Activated naive CD8-positive, alpha-beta T cell treated with anti-CD3 and anti-CD28 coated beads, Interleukin-2, amount 10 ng/mL, durations not matched to agents 7 days and 5 days (primary cell): ENCODE measurements at regions not wholly inside any gene's neighbourhood (a gene's known extent, or its start where the extent isn't known, plus 50 kb on each side); places are given as distances from the start of the nearest gene placed in this dataset.
"Not testable (repeated sequence)": the region's sequence is repeated elsewhere in the genome, so short reads cannot be mapped to it uniquely, and the experiment has no call there.

Experiments used
- ATAC-seq: fragments of 150-1000 bp; cut with Tn5 transposase; one replicate; pipeline ENCODE4 v1.10.0; 2021; ENCODE audit warnings: low read depth, moderate library complexity
- POLR2A ChIA-PET: fragments of 350-600 bp; sonication (Branson Sonifier 250); formaldehyde crosslinking; loops from one replicate; lab custom pipeline; 2021; ENCODE audit warnings: antibody characterized with exemption; lab: Charles Lee
- DNase-seq: peaks from one replicate; pipeline ENCODE4 v3.0.0; 2021
- H3K27ac Mint-ChIP-seq: one replicate; pipeline ENCODE4 v1.8.0; 2022; ENCODE audit warnings: mild to moderate bottlenecking, mixed read lengths
- H3K27me3 Mint-ChIP-seq: one replicate; pipeline ENCODE4 v1.8.0; 2022; ENCODE audit warnings: mild to moderate bottlenecking, moderate library complexity, mixed read lengths
- H3K36me3 Mint-ChIP-seq: one replicate; pipeline ENCODE4 v1.8.0; 2021; ENCODE audit warnings: mild to moderate bottlenecking, mixed read lengths
- H3K4me1 Mint-ChIP-seq: one replicate; pipeline ENCODE4 v1.8.0; 2021; ENCODE audit warnings: mixed read lengths
- H3K4me3 Mint-ChIP-seq: one replicate; pipeline ENCODE4 v1.8.0; 2022; ENCODE audit warnings: mild to moderate bottlenecking, moderate library complexity, mixed read lengths
- H3K9me3 Mint-ChIP-seq: one replicate; pipeline ENCODE4 v1.8.0; 2021; ENCODE audit warnings: mixed read lengths

DNA sequence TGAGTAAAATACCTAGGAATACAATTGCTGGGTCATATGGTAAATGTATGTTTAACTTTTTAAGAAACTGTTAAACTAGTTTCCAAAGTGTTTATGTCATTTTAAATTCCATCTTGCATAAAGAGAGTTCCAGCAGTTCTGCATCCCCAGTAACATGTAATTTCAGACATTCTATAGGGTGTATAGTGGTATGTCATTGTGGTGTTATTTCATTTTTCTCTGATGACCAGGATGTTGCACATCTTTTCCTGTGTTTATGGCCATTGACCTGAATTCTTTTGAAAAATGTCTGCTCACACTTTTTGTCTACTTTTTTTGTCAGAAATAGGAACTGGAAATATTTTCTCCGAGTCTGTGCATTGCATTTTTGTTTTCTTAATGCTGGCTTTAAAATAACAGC, 128.9 kb downstream of the TMEM200A start:
- Mint-ChIP-seq H3K4me3 (no peak overlapping the region), H3K36me3 (peaks cover 14% of the 10 kb centered on the region), H3K4me1 (no peaks in the 10 kb centered on the region), H3K27me3 (no peaks in the 10 kb centered on the region), H3K27ac (no peak overlapping the region), H3K9me3 (peaks cover 16% of the 10 kb centered on the region)
- ATAC-seq (no peak), DNase-seq (no peak)
- POLR2A ChIA-PET, result no interaction called here

DNA sequence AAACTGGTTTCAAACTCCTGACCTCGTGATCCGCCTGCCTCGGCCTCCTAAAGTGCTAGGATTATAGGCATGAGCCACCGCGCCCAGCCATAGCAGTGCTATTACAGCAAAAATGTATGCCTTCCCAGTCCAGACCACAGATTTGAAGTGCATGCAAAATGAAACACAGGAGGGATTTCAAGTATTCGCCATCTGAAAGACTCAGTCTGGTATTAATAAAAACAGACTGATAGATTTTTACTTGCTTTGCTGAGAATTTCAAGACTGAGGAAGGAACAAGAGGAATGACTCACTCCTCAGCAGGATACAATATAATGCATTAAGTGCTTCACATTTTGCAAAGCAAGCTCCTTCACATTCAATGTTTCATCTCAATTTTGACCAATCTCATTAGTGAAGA, 134.9 kb downstream of the TMEM200A start:
- no peak for DNase-seq
- Mint-ChIP-seq H3K27ac (no peak overlapping the region), H3K4me1 (peaks cover 13% of the 10 kb centered on the region), H3K36me3 (peaks cover 14% of the 10 kb centered on the region), H3K27me3 (no peaks in the 10 kb centered on the region), H3K4me3 (no peak overlapping the region), H3K9me3 (peaks cover 7% of the 10 kb centered on the region)
- POLR2A ChIA-PET, result no interaction called here
- no peak for ATAC-seq

DNA sequence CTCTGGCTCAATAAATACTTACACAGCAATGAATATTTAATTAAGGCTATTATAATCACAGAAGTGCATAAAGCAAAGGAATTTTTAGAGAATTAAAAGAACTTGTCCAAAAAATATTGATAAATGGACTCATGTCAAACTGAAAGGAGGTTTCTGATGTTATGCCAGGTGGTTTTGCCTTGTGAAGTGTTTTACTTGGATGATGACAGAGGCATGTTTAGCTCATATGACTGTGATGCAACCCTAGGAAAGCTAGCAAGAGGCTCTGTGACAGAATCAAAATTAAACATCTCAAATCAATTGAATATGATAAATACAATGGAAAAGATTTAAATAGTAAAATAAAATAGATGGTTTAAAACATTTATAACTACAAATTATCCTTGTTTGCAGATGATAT, 137.3 kb downstream of the TMEM200A start:
- ATAC-seq (no peak), DNase-seq (no peak)
- Mint-ChIP-seq H3K27ac (no peak overlapping the region), H3K9me3 (peaks cover 12% of the 10 kb centered on the region), H3K36me3 (peaks cover 20% of the 10 kb centered on the region), H3K27me3 (no peaks in the 10 kb centered on the region), H3K4me1 (peaks cover 21% of the 10 kb centered on the region), H3K4me3 (no peak overlapping the region)
- POLR2A ChIA-PET, result no interaction called here

- POLR2A ChIA-PET, result no interaction called here
- peaks cover 19% of the 10 kb centered on the region for H3K9me3 Mint-ChIP-seq
- ATAC-seq (no peak), DNase-seq (no peak)
- H3K27ac Mint-ChIP-seq, result no peak overlapping the region
- H3K36me3 Mint-ChIP-seq, result peaks cover 32% of the 10 kb centered on the region
- H3K4me1 Mint-ChIP-seq, result peaks cover 20% of the 10 kb centered on the region
- no peak overlapping the region for H3K4me3 Mint-ChIP-seq
- peaks cover 2% of the 10 kb centered on the region for H3K27me3 Mint-ChIP-seq
These were observed 140.2 kb downstream of the TMEM200A start for GRCh38 chr6:130505808-130506598.

GRCh38 chr6:130507005-130507665, 141.3 kb downstream of the TMEM200A start:
- H3K4me1 Mint-ChIP-seq, result peaks cover 16% of the 10 kb centered on the region
- peak overlapping the region; percentile 16 for H3K27ac Mint-ChIP-seq
- ATAC-seq, DNase-seq, H3K27me3 Mint-ChIP-seq, H3K4me3 Mint-ChIP-seq, POLR2A ChIA-PET: not testable (repeated sequence)
- H3K9me3 Mint-ChIP-seq, result peaks cover 20% of the 10 kb centered on the region
- H3K36me3 Mint-ChIP-seq, result peaks cover 30% of the 10 kb centered on the region

DNA sequence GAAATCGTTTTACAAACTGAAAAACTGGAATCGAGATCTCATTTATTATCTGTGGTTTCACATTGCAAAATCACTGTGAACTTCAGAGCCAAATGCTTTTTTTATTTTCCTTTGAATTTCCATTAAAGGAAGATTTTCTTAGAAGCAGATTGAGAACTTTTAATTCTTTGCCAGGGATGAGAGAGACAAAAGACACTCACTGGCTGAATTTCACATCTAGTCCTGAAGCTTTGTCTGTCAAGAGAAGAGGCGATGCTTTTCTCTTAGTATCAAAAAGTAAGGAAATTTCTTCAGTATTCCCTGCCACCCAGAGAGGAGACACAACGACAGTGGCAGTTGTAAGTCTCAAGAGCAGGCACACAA, 141.8 kb downstream of the TMEM200A start:
- peaks cover 30% of the 10 kb centered on the region for H3K36me3 Mint-ChIP-seq
- POLR2A ChIA-PET, result no interaction called here
- no peak overlapping the region for H3K4me3 Mint-ChIP-seq
- H3K27me3 Mint-ChIP-seq, result peaks cover 2% of the 10 kb centered on the region
- peaks cover 16% of the 10 kb centered on the region for H3K4me1 Mint-ChIP-seq
- H3K9me3 Mint-ChIP-seq, result peaks cover 20% of the 10 kb centered on the region
- H3K27ac Mint-ChIP-seq, result peak overlapping the region; percentile 16
- no peak for ATAC-seq
- no peak for DNase-seq

DNA sequence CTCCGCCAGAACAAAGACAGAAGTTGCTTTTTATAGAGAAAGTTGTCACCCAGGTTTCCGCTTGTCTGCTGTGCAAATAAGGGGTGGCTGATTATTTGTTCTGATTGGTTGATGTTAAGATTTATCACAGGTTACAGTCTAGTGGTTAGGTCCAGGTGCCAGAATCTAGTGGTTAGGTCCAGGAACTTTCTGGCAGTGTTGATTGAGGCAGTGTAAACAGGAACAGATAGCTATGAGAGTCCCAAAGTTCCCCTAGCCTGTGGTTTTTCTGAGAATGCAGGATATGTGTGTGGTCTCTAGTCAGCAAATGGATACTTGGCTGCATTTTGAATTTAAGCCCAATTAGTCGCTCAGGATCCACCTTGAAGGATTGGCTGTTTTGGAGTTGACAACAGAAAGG, 148.0 kb downstream of the TMEM200A start:
- POLR2A ChIA-PET, result interaction anchor here (0.8 to 3.6 kb wide), 5 partner anchors 12 to 184 kb away, joined by 3 to 22 read pairs (median 4); no protein-coding TSS in a partner anchor
- no peak for DNase-seq
- ATAC-seq, result peak; percentile 97
- Mint-ChIP-seq H3K36me3 (peaks cover 62% of the 10 kb centered on the region), H3K27ac (peak overlapping the region; percentile 93), H3K4me3 (peak overlapping the region; percentile 47), H3K9me3 (peaks cover 26% of the 10 kb centered on the region), H3K4me1 (peaks cover 45% of the 10 kb centered on the region), H3K27me3 (peaks cover 2% of the 10 kb centered on the region)

DNA sequence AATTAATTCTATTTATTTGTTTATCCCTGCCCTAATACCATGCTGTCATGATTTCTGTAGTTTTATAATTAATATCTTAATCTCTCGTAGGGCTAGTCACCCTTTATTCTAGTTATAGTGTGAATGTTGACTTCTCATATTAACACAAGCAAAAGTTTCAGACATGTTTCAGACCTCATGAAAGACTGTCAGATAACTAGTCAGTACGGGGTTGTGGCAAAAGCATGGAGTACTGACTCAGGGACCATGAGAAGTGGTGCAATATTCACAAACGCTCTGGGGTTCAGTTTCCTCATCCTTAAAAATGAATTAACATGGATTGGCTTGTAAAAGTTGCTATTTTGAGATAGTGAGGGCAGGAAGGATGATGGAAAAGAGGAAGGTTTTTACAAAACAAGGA, 148.9 kb downstream of the TMEM200A start:
- H3K4me3 Mint-ChIP-seq, result no peak overlapping the region
- H3K4me1 Mint-ChIP-seq, result peaks cover 45% of the 10 kb centered on the region
- no peak for DNase-seq
- H3K36me3 Mint-ChIP-seq, result peaks cover 59% of the 10 kb centered on the region
- POLR2A ChIA-PET, result interaction anchor here (1.1 to 3.6 kb wide), 2 partner anchors 43 to 61 kb away, joined by 3 to 22 read pairs; no protein-coding TSS in a partner anchor
- peak overlapping the region; percentile 66 for H3K27ac Mint-ChIP-seq
- no peak for ATAC-seq
- peaks cover 2% of the 10 kb centered on the region for H3K27me3 Mint-ChIP-seq
- peaks cover 26% of the 10 kb centered on the region for H3K9me3 Mint-ChIP-seq

DNA sequence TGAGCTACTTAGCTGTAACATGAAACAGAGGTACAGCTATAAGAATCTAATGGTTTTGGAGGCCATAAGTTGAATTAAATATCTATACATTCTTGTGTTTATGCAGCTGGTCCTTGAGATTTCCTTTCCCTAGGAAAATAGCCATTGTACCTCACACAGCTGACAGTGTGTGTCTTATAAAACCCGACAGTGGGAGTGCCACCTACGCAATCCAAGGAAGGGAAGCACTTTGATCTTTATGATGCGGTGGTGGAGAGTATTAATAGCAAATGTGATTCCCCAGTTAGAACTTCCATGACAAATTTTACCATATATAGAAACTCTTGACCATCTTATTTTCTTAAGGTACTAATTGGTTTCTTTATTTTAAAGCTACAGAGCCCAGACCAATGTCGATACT, 149.5 kb downstream of the TMEM200A start:
- POLR2A ChIA-PET, result interaction anchor here (1.1 to 3.6 kb wide), 2 partner anchors 42 to 61 kb away, joined by 3 to 22 read pairs; no protein-coding TSS in a partner anchor
- ATAC-seq (no peak), DNase-seq (no peak)
- Mint-ChIP-seq H3K4me1 (peaks cover 45% of the 10 kb centered on the region), H3K9me3 (peaks cover 26% of the 10 kb centered on the region), H3K27me3 (no peaks in the 10 kb centered on the region), H3K27ac (peak overlapping the region; percentile 2), H3K36me3 (peaks cover 56% of the 10 kb centered on the region), H3K4me3 (no peak overlapping the region)

DNA sequence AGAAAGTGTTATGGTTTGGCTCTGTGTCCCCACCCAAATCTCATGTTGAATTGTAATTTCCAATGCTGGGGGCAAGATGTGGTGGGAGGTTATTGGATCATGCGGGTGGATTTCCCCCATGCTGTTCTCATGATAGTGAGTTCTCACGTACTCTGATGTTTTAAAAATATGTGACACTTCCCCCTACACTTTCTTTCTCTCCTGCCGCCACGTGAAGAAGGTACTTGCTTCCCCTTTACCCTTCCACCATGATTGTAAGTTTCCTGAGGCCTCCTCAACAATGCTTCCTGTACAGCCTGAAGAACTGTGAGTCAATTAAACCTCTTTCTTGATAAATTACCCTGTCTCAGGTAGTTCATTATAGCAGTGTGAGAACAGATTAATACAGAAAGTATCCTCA, 150.8 kb downstream of the TMEM200A start:
- Mint-ChIP-seq H3K4me3 (no peak overlapping the region), H3K36me3 (peaks cover 62% of the 10 kb centered on the region)

GRCh38 chr6:130517444-130517931, 151.7 kb downstream of the TMEM200A start:
- POLR2A ChIA-PET, result no interaction called here
- peaks cover 48% of the 10 kb centered on the region for H3K4me1 Mint-ChIP-seq

More for the DNA sequence above, 150.8 kb downstream of the TMEM200A start:
- Mint-ChIP-seq H3K27ac (peak overlapping the region; percentile 49), H3K4me1 (peaks cover 51% of the 10 kb centered on the region), H3K9me3 (peaks cover 29% of the 10 kb centered on the region), H3K27me3 (no peaks in the 10 kb centered on the region)
- no peak for ATAC-seq
- POLR2A ChIA-PET, result no interaction called here
- DNase-seq, result no peak

DNA sequence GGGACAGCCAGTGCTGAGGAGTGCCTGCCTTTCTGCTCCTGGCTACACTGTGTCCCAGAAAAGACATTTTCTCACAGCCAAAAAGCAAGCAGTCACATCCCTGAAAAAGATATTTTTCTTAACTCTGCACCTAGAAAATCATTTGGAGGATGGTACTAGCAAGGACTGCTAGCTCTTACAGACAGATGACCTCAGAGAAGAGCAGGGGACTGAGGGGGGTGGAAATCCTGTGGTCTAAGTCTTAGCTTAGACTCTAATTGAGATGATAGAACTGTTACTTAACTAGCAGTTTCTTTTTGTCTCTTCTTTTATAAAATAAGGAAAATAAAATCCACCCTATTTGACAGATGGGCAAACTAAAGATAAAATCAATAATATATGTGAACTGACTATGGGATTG, 152.8 kb downstream of the TMEM200A start:
- H3K27ac Mint-ChIP-seq, result peak overlapping the region; percentile 1
- no peak overlapping the region for H3K4me3 Mint-ChIP-seq
- H3K27me3 Mint-ChIP-seq, result no peaks in the 10 kb centered on the region
- DNase-seq, result no peak
- ATAC-seq, result no peak
- POLR2A ChIA-PET, result interaction anchor here (1.4 kb wide), 1 partner anchor 57 kb away, joined by 6 read pairs; no protein-coding TSS in a partner anchor
- peaks cover 63% of the 10 kb centered on the region for H3K36me3 Mint-ChIP-seq
- peaks cover 27% of the 10 kb centered on the region for H3K9me3 Mint-ChIP-seq
- H3K4me1 Mint-ChIP-seq, result peaks cover 39% of the 10 kb centered on the region

More at GRCh38 chr6:130517444-130517931, 151.7 kb downstream of the TMEM200A start:
- H3K27ac Mint-ChIP-seq, result peak overlapping the region; percentile 49
- DNase-seq (no peak), ATAC-seq (no peak)
- H3K36me3 Mint-ChIP-seq, result peaks cover 62% of the 10 kb centered on the region
- peaks cover 27% of the 10 kb centered on the region for H3K9me3 Mint-ChIP-seq
- no peak overlapping the region for H3K4me3 Mint-ChIP-seq
- H3K27me3 Mint-ChIP-seq, result no peaks in the 10 kb centered on the region

DNA sequence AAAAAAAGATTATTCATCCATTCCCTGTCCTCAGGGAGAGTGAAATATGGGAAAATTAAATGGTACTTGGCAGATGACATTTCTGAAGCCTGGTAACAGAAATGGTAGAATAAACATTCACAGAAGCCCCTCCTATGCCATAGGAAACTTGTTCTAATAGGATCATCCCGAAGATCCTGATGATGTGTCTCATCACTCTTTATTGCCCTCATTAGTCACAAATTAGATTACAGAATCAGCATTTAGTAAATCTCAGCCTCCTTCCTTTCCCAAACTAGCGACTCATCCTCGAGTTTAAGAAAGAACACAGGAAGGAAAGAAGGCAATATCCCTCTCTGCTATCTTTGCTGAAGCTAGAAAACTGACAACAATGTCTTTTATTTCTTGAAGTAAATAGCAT, 154.4 kb downstream of the TMEM200A start:
- no peak overlapping the region for H3K4me3 Mint-ChIP-seq
- no peak for ATAC-seq
- no peaks in the 10 kb centered on the region for H3K27me3 Mint-ChIP-seq
- H3K27ac Mint-ChIP-seq, result no peak overlapping the region
- H3K4me1 Mint-ChIP-seq, result peaks cover 37% of the 10 kb centered on the region
- POLR2A ChIA-PET, result no interaction called here
- H3K9me3 Mint-ChIP-seq, result peaks cover 29% of the 10 kb centered on the region
- no peak for DNase-seq
- H3K36me3 Mint-ChIP-seq, result peaks cover 61% of the 10 kb centered on the region
